ENCODE measurements at regions not wholly inside any gene's neighbourhood (a gene's known extent, or its start where the extent isn't known, plus 50 kb on each side); places are given as distances from the start of the nearest gene placed in this dataset.

- TF ChIP-seq POLR2A (IDR thresholded peaks at IDR 0.05) = no peak
- no peak for TF ChIP-seq CTCF (IDR thresholded peaks at IDR 0.05)
- Histone ChIP-seq H3K9me3 (no peaks in the 10 kb centered on the region), H3K36me3 (ENCODE audit: low read depth, missing control alignments) (no peaks in the 10 kb centered on the region), H3K27me3 (no peaks in the 10 kb centered on the region), H3K4me3 (no peak overlapping the region), H3K27ac (no peak overlapping the region), H3K4me1 (no peaks in the 10 kb centered on the region)
- no peak for DNase-seq
- 89 to 97% methylated on average over 2 of the region's 2 CpGs for WGBS, 2 donors
- intact Hi-C loops (cut with DNase I; ENCODE audit: low total_unique reads) = no loop called here
Observed at GRCh38 chr13:109390391-109390790, 396.0 kb downstream of the IRS2 start.

- 88 to 93% methylated on average over 8 of the region's 8 CpGs for WGBS, 2 donors
- TF ChIP-seq POLR2A (IDR thresholded peaks at IDR 0.05) = no peak
- no peak for TF ChIP-seq CTCF (IDR thresholded peaks at IDR 0.05)
- no peak overlapping the region for H3K27ac ChIP-seq
- no peaks in the 10 kb centered on the region for H3K27me3 ChIP-seq
- H3K4me1 ChIP-seq = no peaks in the 10 kb centered on the region
- H3K36me3 ChIP-seq (ENCODE audit: low read depth, missing control alignments) = no peaks in the 10 kb centered on the region
- no peak overlapping the region for H3K4me3 ChIP-seq
- DNase-seq = no peak
- intact Hi-C loops (cut with DNase I; ENCODE audit: low total_unique reads) = no loop called here
- H3K9me3 ChIP-seq = no peaks in the 10 kb centered on the region
Observed at GRCh38 chr13:109389892-109390345, 396.5 kb downstream of the IRS2 start.

DNA sequence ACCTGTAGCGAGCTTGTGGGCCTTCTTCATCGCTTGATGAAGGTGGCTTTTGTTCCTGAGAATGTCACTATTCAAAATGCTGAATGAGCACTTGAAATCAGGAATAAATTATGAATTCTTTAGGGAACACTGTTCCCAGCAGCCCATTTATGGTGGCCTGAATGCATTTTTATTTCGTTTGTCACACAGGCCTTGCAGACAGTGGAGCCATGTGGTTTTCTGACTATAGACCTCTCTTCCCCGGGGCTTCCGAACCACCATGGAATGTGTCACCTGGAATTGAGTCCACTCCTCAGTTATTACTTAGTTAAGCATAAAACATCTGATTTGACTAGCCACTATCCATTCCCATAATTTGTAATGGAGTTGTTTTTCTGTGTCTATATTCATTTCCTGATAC is 396.9 kb downstream of the IRS2 start:
- Histone ChIP-seq H3K4me3 (no peak overlapping the region), H3K27me3 (no peaks in the 10 kb centered on the region), H3K27ac (no peak overlapping the region), H3K36me3 (ENCODE audit: low read depth, missing control alignments) (no peaks in the 10 kb centered on the region), H3K4me1 (no peaks in the 10 kb centered on the region), H3K9me3 (no peaks in the 10 kb centered on the region)
- 88 to 91% methylated on average over 5 of the region's 5 CpGs for WGBS, 2 donors
- TF ChIP-seq CTCF (IDR thresholded peaks at IDR 0.05) = no peak
- intact Hi-C loops (cut with DNase I; ENCODE audit: low total_unique reads) = no loop called here
- DNase-seq = no peak

DNA sequence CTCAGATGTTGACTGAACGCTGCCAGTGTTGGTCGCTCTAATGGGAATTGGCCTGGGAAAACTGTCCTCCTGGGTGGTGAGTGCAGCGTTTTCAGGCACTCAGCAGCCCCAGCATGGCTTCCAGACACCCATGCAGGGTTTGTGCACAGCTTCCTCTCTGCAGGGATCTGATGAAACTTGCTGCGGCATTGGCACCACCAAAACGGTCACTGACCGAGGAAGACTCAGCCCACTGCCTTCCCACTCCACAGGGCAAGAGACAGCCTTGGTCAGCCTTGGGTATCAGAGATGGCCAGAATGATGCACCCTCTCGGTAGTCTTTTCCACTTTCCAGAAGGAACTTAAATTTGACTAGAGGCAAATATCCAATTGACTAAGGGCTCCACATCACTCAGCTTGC is 398.9 kb downstream of the IRS2 start:
- intact Hi-C loops (cut with DNase I; ENCODE audit: low total_unique reads) = no loop called here
- H3K27me3 ChIP-seq = no peaks in the 10 kb centered on the region
- no peak overlapping the region for H3K4me3 ChIP-seq
- no peak for DNase-seq
- WGBS, 2 donors = 88 to 89% methylated on average over 6 to 7 of the region's 7 CpGs
- no peak overlapping the region for H3K27ac ChIP-seq
- no peak for TF ChIP-seq POLR2A (IDR thresholded peaks at IDR 0.05)
- TF ChIP-seq CTCF (IDR thresholded peaks at IDR 0.05) = no peak
- no peaks in the 10 kb centered on the region for H3K9me3 ChIP-seq
- H3K36me3 ChIP-seq (ENCODE audit: low read depth, missing control alignments) = no peaks in the 10 kb centered on the region
- H3K4me1 ChIP-seq = no peaks in the 10 kb centered on the region

DNA sequence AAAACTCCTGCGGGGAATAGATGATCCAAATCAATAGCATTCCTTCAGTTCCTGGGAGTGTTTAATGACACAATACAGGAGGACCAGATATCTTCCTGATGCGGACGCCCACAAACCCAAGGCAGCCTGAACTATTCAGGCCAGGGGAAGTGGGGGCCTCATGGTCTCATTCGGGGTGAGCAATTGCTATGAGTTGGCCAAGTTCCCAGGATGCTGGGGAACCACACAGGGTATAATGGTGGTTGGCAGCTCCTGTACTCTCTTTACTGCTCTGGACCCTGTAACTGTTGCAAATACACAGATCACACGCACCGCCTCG is 401.2 kb downstream of the IRS2 start:
- H3K4me3 ChIP-seq = no peak overlapping the region
- TF ChIP-seq POLR2A (IDR thresholded peaks at IDR 0.05) (no peak), CTCF (IDR thresholded peaks at IDR 0.05) (no peak)
- no peaks in the 10 kb centered on the region for H3K27me3 ChIP-seq
- no peak for DNase-seq
- no peaks in the 10 kb centered on the region for H3K4me1 ChIP-seq
- intact Hi-C loops (cut with DNase I; ENCODE audit: low total_unique reads) = no loop called here
- H3K27ac ChIP-seq = no peak overlapping the region
- 80 to 86% methylated on average over 7 of the region's 7 CpGs for WGBS, 2 donors
- no peaks in the 10 kb centered on the region for H3K36me3 ChIP-seq (ENCODE audit: low read depth, missing control alignments)
- H3K9me3 ChIP-seq = no peaks in the 10 kb centered on the region
